ENCODE measurements at regions not wholly inside any gene's neighbourhood (a gene's known extent, or its start where the extent isn't known, plus 50 kb on each side); places are given as distances from the start of the nearest gene placed in this dataset.

GRCh38 chr2:217484046-217484445, 518.7 kb downstream of the TNS1 start:
- TF ChIP-seq EZH2 (IDR thresholded peaks at IDR 0.05; ENCODE audit: borderline replicate concordance, low read depth, low read length, severe bottlenecking) (no peak), CTCF (IDR thresholded peaks at IDR 0.05; ENCODE audit: borderline replicate concordance, extremely low read depth, low read length, poor library complexity, severe bottlenecking) (no peak)
